ENCODE measurements at regions not wholly inside any gene's neighbourhood (a gene's known extent, or its start where the extent isn't known, plus 50 kb on each side); places are given as distances from the start of the nearest gene placed in this dataset.

DNA sequence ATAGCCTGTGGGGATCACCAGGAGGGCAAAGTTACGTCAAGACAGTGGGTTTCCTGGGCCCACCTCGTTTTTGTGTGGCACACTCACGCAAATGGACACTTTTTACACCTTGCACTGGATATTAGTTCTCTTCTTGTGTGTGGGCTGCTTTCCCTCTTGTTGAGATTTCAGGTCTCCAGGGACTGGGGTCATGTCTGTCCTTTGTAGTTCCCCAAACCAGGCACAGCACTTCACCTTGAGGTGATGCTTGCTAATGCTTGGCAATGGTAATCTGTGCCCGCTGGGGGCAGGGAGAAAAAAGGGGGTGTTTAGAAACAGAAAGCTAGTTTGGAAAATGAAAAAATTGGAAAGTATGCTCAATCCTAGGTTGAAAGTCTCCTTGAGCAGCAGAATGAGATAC is 195.3 kb downstream of the PTEN start:
- TF ChIP-seq EZH2 (IDR thresholded peaks at IDR 0.05) = no peak
- Histone ChIP-seq H3K4me3 (no peak overlapping the region), H3K27me3 (no peaks in the 10 kb centered on the region), H2AFZ (replicated peaks) (no peak overlapping the region), H3K9ac (no peak overlapping the region), H3F3A (ENCODE audit: low read depth) (no peaks in the 10 kb centered on the region), H3K27ac (no peak overlapping the region), H3K4me1 (peaks cover 4% of the 10 kb centered on the region), H3K79me2 (ENCODE audit: low read depth) (no peaks in the 10 kb centered on the region), H3K4me2 (no peak overlapping the region), H3K36me3 (no peaks in the 10 kb centered on the region), H4K20me1 (ENCODE audit: low read depth) (no peaks in the 10 kb centered on the region), H3K9me3 (ENCODE audit: low read depth) (no peaks in the 10 kb centered on the region)
- DNase-seq (ENCODE audit: low spot score) = no peak
- no peaks in the 10 kb centered on the region for H3K4me1 Mint-ChIP-seq
- H3K27me3 Mint-ChIP-seq (ENCODE audit: insufficient read depth, low read depth) = peaks cover 2% of the 10 kb centered on the region
- peaks cover 2% of the 10 kb centered on the region for H3K9me3 Mint-ChIP-seq
- no peaks in the 10 kb centered on the region for H3K36me3 Mint-ChIP-seq
- H3K4me3 Mint-ChIP-seq = no peak overlapping the region
- no peak overlapping the region for H3K27ac Mint-ChIP-seq

GRCh38 chr10:88059190-88059589 is 195.8 kb downstream of the PTEN start:
- Histone ChIP-seq H3K4me3 (no peak overlapping the region), H3K36me3 (no peaks in the 10 kb centered on the region), H2AFZ (replicated peaks) (no peak overlapping the region), H3K27me3 (no peaks in the 10 kb centered on the region), H4K20me1 (ENCODE audit: low read depth) (no peaks in the 10 kb centered on the region), H3K4me1 (peaks cover 4% of the 10 kb centered on the region), H3K9me3 (ENCODE audit: low read depth) (no peaks in the 10 kb centered on the region), H3K79me2 (ENCODE audit: low read depth) (no peaks in the 10 kb centered on the region), H3F3A (ENCODE audit: low read depth) (no peaks in the 10 kb centered on the region), H3K4me2 (no peak overlapping the region), H3K27ac (no peak overlapping the region), H3K9ac (no peak overlapping the region)
- H3K36me3 Mint-ChIP-seq = no peaks in the 10 kb centered on the region
- H3K27me3 Mint-ChIP-seq (ENCODE audit: insufficient read depth, low read depth) = peaks cover 2% of the 10 kb centered on the region
- TF ChIP-seq, protein P1, sequence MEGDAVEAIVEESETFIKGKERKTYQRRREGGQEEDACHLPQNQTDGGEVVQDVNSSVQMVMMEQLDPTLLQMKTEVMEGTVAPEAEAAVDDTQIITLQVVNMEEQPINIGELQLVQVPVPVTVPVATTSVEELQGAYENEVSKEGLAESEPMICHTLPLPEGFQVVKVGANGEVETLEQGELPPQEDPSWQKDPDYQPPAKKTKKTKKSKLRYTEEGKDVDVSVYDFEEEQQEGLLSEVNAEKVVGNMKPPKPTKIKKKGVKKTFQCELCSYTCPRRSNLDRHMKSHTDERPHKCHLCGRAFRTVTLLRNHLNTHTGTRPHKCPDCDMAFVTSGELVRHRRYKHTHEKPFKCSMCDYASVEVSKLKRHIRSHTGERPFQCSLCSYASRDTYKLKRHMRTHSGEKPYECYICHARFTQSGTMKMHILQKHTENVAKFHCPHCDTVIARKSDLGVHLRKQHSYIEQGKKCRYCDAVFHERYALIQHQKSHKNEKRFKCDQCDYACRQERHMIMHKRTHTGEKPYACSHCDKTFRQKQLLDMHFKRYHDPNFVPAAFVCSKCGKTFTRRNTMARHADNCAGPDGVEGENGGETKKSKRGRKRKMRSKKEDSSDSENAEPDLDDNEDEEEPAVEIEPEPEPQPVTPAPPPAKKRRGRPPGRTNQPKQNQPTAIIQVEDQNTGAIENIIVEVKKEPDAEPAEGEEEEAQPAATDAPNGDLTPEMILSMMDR (IDR thresholded peaks at IDR 0.05) = no peak
- TF ChIP-seq EZH2 (IDR thresholded peaks at IDR 0.05) = no peak
- TF ChIP-seq EZH2phosphoT487 (IDR thresholded peaks at IDR 0.05) = no peak
- no peaks in the 10 kb centered on the region for H3K4me1 Mint-ChIP-seq
- peaks cover 2% of the 10 kb centered on the region for H3K9me3 Mint-ChIP-seq
- DNase-seq (ENCODE audit: low spot score) = no peak
- no peak overlapping the region for H3K27ac Mint-ChIP-seq
- no peak overlapping the region for H3K4me3 Mint-ChIP-seq

GRCh38 chr10:88060762-88061161 is 197.3 kb downstream of the PTEN start:
- H3K4me1 ChIP-seq = peaks cover 4% of the 10 kb centered on the region
- H4K20me1 ChIP-seq (ENCODE audit: low read depth) = no peaks in the 10 kb centered on the region
- Mint-ChIP-seq H3K27ac (no peak overlapping the region), H3K36me3 (no peaks in the 10 kb centered on the region), H3K27me3 (ENCODE audit: insufficient read depth, low read depth) (peaks cover 2% of the 10 kb centered on the region), H3K9me3 (peaks cover 2% of the 10 kb centered on the region), H3K4me3 (no peak overlapping the region), H3K4me1 (no peaks in the 10 kb centered on the region)
- TF ChIP-seq, protein P1 (IDR thresholded peaks at IDR 0.05) = no peak
- TF ChIP-seq EZH2 (IDR thresholded peaks at IDR 0.05) (no peak), EZH2phosphoT487 (IDR thresholded peaks at IDR 0.05) (no peak)
- H2AFZ ChIP-seq (replicated peaks) = no peak overlapping the region
- no peak overlapping the region for H3K4me2 ChIP-seq
- H3K9me3 ChIP-seq (ENCODE audit: low read depth) = no peaks in the 10 kb centered on the region
- H3K36me3 ChIP-seq = no peaks in the 10 kb centered on the region
- H3K9ac ChIP-seq = no peak overlapping the region
- H3F3A ChIP-seq (ENCODE audit: low read depth) = no peaks in the 10 kb centered on the region
- H3K27me3 ChIP-seq = no peaks in the 10 kb centered on the region
- no peaks in the 10 kb centered on the region for H3K79me2 ChIP-seq (ENCODE audit: low read depth)
- no peak overlapping the region for H3K4me3 ChIP-seq
- no peak overlapping the region for H3K27ac ChIP-seq
- DNase-seq (ENCODE audit: low spot score) = no peak

DNA sequence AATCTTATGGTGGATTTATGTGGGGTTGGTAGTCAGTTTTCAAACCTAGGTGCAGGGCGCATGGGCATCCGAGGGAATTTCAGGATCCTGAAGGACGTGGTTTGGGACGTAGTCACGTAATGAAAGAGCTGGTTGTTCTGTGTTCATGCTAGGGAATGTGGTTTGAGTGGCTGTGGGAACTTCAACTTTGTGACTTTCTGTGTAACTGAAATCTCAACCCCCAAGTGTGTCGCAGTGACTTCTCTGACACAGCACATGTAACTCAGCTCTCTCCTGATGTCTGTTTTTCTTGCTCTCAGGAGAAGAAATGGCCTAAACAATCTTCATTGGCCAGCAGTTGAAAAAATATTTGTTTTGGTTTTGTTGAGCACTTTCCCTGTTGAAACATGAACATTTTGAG is 199.0 kb downstream of the PTEN start:
- Histone ChIP-seq H3K4me3 (no peak overlapping the region), H3K4me2 (no peak overlapping the region), H3K27ac (no peak overlapping the region), H4K20me1 (ENCODE audit: low read depth) (no peaks in the 10 kb centered on the region), H3K27me3 (no peaks in the 10 kb centered on the region), H3K79me2 (ENCODE audit: low read depth) (no peaks in the 10 kb centered on the region), H3F3A (ENCODE audit: low read depth) (no peaks in the 10 kb centered on the region), H3K4me1 (peaks cover 4% of the 10 kb centered on the region), H3K36me3 (no peaks in the 10 kb centered on the region), H3K9me3 (ENCODE audit: low read depth) (no peaks in the 10 kb centered on the region), H2AFZ (replicated peaks) (peak overlapping the region; percentile 63), H3K9ac (no peak overlapping the region)
- Mint-ChIP-seq H3K9me3 (peaks cover 2% of the 10 kb centered on the region), H3K4me3 (no peak overlapping the region), H3K4me1 (no peaks in the 10 kb centered on the region), H3K27me3 (ENCODE audit: insufficient read depth, low read depth) (peaks cover 2% of the 10 kb centered on the region), H3K27ac (no peak overlapping the region), H3K36me3 (no peaks in the 10 kb centered on the region)
- TF ChIP-seq EZH2phosphoT487 (IDR thresholded peaks at IDR 0.05) (no peak), EZH2 (IDR thresholded peaks at IDR 0.05) (no peak)
- TF ChIP-seq, protein P1 (IDR thresholded peaks at IDR 0.05) = no peak
- DNase-seq (ENCODE audit: low spot score) = no peak

All from neural progenitor cell (in vitro differentiated cells).